GM21390 (cell line): ENCODE measurements at regions not wholly inside any gene's neighbourhood (a gene's known extent, or its start where the extent isn't known, plus 50 kb on each side); places are given as distances from the start of the nearest gene placed in this dataset.
"Not testable (repeated sequence)": the region's sequence is repeated elsewhere in the genome, so short reads cannot be mapped to it uniquely, and the experiment has no call there.

ENCODE experiments used
- ATAC-seq: cut with Tn5 transposase; IDR thresholded peaks from one replicate; pipeline ENCODE4 v1.9.1; 2021; ENCODE audit not compliant: unreplicated experiment

DNA sequence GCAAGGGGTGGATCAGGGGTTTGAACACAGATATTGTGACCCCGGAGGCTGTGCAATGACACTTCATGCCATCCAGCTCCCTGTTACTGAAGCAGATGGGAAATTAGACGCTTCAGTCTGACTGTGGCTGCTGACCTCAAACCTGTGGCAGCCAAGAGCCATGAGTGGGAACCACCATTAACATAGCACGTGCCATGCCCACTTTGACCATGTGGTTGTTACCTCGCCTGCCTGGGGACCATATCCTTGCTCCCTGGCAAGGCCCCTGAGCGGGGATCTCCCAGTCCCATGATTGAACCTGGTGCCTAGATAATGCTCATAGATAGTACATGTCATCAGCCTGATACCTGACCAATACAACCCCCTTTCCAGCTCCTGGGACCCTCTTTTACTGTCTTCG lies 68.9 kb downstream of the CYP26B1 start:
- ATAC-seq = no peak

DNA sequence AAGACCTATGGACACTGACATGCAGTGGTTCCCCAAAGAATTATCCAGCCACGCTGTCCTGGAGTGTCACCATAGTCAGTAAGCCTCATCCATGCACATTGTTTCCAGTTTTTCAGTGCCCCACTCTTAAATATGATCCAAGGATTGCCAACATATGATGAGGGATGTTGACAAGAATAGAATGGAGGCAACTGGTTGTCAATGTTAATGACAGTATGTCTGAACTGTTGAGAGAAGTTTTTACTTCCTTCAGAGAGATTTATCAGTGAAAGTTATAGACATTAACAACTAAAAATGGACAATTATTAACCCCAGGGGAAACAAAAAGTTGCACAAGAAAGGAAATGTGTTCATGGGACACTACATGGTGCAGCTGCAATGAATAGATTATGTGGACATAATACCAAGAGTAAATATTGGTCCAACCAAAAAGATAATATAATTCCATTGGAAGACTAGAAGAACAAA lies 69.9 kb downstream of the CYP26B1 start:
- no peak for ATAC-seq

DNA sequence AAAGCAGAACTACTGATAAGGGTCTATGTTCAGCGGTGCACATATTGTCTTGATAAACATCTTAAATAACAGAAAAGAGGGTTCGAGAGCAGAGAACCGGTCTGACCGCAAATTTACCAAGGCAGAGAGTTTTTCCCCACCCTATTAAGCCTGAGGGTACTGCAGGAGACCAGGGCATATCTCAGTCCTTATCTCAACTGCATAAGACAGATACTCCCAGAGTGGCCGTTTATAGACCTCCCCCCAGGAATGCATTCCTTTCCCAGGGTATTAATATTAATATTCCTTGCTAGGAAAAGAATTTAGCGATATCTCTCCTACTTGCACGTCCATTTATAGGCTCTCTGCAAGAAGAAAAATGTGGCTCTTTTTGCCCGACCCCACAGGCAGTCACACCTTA lies 74.3 kb downstream of the CYP26B1 start:
- not testable (repeated sequence) for ATAC-seq

DNA sequence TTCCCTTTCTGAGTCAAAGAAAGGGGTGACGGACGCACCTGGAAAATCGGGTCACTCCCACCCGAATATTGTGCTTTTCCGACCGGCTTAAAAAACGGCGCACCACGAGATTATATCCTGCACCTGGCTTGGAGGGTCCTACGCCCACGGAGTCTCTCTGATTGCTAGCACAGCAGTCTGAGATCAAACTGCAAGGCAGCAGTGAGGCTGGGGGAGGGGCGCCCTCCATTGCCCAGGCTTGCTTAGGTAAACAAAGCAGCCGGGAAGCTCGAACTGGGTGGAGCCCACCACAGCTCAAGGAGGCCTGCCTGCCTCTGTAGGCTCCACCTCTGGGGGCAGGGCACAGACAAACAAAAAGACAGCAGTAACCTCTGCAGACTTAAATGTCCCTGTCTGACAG lies 83.5 kb downstream of the CYP26B1 start:
- not testable (repeated sequence) for ATAC-seq

DNA sequence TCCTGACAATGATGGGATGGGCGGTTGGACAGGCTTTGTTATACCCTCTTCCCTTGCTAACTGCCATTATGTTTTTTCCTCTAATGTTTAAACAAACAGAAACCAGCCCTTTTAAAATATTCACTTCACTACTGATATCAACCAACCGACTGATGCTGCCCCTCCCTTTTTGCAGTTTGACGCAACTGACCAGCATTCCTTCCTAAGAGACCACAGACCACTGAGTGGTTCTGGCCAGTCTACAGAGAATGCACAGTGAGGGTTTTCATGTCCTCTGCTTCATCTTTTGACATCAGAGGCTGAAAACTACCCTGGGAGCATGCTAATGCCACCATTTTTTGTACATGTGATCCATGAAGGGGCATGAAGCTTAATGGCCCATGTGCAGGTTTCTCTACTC lies 85.3 kb downstream of the CYP26B1 start:
- ATAC-seq = no peak

DNA sequence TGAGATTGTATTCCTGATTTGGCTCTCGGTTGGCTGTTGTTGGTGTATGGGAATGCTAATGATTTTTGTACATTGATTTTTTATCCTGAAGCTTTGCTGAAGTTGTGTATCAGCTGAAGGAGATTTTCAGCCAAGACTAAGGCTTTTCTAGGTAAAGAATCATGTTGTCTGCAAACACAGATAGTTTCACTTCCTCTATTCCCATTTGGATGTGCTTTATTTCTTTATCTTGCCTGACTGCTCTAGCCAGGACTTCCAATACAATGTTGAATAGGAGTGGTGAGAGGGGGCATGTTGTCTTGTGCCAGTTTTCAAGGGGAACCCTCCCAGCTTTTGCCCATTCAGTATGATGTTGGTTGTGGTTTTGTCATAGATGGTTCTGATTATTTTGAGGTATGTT lies 90.4 kb downstream of the CYP26B1 start:
- no peak for ATAC-seq

DNA sequence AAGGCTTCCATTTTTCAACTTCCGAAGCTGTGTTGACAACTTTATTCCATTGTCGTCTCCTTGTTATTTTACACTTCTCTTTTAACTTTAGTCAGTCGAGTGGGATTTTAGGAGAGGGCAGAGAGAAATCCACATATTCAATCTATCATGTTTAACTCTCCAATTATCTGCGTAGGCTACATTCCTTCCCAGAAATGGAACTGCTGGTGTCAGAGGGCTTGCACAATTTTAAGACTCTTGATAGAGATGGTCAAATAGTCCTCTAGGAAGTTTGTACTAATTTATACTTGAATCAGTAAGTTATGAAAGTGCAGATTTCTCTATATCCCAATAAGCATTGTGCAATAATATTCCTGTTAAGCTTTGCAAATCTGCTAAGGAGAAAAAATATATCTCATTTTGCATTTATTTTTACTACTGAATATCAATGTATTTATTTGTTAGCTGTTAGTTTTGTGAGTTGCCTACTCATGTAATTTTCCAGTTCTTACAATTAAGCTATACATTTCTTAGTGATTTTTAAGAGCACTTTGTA lies 95.6 kb downstream of the CYP26B1 start:
- no peak for ATAC-seq

DNA sequence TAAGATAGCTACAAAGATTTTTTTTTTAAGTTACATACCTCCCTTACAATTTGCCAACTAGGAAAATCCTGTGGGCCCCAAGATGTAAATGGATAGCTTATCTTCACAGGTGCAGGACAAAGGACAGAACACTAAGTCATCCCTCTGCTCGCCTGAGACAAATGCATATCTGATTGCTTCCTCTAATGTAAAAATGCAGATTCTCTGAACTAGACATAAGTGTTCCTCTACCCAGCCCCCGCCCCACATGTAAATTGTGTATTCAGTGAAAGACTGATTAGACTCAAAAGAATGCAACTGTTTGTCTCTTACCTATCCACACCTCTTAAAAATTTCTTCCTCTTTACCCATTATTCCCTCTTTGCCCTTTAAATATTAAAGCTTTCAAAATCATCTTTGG lies 96.5 kb downstream of the CYP26B1 start:
- no peak for ATAC-seq

DNA sequence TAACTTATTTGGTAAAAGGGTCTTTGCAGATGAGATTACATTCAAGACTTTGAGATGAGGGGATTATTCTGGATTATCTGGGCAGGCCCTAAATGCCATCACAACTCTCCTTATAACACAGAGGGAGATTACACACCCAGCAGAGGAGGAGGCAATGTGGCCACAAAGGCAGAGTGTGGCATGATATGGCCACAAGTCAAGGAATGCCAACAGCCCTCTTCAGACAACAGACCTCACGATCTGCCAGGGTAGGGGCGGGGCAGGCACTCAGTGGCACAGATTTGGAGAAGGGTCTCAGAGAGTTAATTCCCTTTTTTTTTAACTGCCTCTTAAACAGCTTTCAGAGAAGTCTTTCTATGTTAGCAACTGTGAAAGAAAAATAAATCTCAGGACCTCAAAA lies 96.9 kb downstream of the CYP26B1 start:
- no peak for ATAC-seq

DNA sequence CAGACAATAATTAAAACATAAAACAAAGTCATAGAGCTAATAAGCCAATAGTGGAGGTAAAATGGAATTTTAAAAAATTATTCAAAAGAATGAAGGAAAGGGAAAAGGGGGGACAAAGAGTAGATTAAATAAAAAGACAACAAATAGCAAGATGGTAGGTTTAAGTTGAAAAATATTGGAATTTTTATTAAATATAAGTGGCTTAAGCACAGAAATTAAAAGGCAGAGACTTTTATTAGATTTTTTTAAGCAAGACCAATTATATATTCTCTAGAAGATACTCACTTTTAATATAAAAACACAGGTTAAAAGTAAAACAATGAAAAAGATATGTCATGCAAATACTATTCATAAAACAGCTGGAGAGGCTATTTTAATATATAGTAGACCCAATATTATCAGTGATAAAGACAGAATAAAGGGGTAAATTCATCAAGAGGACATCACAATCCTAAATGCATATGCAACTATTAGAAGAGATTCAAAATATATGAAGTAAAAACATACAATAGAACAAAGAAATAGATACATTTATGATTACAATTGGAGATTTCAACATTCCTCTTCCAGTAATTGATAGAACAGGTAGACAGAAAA lies 98.7 kb downstream of the CYP26B1 start:
- no peak for ATAC-seq

DNA sequence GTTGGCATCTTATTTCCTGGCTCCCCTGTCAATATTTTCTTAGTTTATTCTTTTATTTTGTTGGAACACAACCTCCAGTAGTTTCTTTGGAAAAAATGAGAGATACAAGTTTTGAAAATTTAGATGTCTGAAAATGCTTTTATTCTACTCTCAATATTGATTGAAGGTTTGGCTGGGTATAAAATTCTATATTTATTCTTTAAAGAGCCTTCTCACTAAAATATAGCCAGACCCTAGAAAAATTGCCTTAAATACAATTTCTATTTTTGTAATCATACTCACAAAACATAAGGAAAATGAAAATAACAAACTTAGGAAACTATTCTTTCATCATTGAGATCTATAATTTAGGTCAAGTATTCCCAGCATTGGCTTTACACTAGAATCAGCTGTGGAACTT lies 103.7 kb downstream of the CYP26B1 start:
- no peak for ATAC-seq

DNA sequence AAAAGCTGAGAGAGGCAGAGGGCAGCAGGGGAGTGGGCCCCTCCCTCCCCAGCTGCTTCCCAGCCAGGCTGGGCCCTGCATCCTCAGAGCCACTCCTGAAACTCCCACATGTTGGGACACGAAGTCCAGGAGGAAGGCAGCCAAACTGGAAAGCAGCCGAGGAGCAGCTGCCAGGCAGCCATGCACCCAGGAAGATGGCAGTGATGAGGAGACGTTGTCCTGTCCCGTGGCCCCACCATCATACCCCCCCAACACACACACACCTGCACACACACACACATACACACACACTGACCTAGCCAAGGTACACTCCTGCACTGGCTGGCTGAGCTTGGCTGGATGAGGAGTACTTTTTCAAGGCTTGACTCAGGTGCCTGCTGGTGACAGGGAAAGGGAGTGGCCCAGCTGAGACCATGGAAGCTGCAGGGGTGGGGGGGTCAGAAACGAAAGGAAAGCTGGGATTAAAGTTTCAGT lies 106.0 kb downstream of the CYP26B1 start:
- no peak for ATAC-seq

DNA sequence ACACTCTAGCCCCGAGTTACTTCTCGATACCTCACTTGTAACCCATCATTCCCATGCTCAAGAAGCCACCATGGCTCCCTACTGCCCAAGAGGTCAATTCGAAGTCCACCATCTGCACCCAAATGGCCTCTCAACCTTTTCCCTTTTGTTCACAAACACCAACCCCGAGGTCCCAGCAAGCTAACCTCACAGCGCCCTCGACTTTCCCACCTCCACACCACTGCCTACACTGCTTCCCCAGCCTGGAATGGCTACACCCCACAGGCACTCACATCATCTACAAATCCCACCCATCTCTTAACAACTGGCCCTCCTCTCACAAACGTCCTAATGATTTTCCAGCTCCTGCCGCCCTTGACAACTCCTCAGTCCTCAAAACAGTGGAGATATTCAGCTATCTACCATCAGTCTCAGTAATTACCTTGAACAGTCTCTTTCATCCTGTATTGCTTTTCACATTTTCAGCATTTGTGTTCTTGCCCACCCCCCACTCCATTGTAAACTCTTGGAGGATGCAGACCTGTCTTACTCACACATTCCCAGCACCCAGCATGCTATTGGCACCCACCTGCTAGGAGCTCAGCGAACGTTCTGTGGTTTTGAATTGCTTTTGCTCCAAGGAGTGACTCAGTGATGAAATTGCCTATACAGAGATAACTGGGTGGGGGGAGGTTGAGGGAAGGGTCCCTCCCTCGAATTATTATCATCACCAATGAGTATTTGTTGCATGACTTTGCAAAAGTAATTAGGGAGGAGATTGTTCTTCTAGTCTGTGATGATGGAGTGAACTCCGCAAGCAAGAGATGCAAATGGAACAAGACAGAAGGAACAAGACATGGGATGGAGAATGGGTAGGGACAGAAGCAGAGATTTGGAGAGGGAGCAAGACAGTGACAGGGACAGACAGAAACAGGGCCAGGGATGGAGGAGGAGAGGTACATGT lies 106.8 kb downstream of the CYP26B1 start:
- no peak for ATAC-seq

DNA sequence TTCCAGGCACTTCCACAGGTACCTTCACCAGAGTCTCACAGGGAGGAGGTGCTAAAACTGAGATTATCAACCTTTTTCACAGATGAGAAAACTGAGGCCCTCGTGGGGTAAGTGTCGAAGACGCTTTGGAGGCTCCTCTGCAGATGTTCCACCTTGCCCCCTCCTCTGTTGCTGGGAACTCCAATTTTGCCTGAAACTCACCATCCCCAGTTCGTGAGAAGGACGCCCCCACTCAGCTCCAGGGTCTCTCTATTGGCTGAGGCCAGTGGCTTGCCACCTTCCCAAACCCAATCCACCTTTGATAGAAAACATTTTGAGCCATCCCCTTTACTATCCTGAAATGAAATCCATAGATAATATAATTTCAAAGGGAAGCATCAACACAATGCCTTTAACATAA lies 109.1 kb downstream of the CYP26B1 start:
- ATAC-seq = no peak

DNA sequence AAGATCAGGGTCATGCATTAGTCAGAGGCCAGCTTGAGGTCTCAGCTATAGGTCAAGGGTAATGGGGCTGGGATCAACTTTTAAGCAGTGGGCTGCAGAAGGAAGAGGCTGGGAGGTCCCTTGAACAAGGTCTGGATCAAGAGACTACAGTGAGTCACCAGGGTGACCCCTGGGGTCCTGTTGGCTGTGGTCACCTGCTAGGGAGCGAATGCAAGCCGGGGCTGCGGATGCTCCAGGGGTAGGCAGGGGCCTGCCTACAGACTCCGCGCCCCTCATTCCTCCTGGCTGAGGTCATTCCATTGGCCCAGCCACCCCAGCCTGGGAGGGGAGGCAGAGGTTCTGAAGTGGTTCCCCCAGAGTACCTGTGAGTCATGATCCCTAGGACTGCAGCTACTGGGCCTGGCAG lies 110.4 kb downstream of the CYP26B1 start:
- no peak for ATAC-seq

DNA sequence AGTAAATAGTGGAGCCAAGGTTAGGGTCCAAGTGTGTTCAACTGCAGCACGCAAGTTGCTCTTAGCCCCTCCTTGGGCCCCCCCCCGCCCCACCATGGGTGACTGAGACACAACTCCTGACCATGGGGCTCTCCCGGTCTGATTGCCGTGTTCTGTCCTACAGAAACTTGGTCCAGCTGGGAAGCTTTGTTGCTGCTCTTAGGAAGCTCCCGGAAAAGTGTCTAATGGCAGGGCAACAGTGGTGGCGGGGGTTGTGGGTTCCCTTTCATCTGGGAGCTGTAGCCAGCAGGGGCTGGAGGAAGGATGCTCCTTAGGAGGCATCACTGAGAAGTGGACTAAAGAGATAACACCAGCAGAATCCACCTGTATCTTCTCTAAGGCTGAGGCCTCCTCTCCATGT lies 111.1 kb downstream of the CYP26B1 start:
- no peak for ATAC-seq

DNA sequence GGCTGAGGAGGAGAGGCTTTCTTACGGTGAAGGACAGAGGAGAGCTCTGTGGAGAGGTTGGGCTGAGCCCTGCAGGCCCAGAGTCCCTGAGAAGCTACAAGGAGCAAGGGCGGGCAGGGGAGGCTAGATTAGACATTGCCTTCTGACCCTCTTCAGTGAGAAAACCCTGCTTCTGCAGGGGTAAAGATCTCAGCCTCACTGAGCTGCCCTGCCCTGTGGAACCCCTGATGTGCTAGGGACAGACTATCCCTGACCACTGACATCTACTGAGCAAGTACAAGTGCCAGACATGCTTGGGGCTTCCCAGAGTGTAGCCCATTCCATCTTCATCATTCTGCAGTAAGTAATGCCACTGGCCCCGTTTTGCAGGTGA lies 111.5 kb downstream of the CYP26B1 start:
- ATAC-seq = no peak

DNA sequence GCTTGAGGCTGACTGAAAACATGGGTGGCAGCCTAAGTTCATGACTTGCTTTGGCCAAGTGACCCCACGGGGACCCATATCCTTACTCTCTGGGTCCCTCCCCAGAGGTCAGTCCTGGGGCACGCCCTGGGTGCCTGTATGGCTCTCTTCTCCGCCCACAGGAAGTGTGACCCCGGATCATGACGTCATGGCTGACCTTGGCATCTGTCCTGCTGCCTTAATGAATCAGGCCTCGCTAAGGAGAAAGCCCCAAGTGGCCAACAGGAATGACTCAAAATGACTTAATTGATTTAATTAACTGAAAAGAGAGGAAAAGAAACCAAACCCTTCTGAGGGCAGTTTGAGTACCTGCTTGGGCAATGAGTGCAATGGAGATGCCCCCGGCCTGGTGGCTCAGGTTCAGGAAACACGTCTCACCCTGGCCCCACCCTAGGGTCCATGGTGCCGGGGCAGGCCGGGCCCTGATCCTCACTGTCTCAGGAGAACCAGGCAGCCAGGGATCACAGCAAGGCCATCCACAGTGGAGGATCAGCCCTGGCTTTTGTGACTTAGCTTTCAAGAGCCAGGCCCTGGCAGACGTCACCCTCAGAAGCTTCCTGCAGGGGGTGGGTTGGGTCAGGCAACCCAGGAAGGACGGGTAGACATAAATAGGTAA lies 112.0 kb downstream of the CYP26B1 start:
- ATAC-seq = no peak

DNA sequence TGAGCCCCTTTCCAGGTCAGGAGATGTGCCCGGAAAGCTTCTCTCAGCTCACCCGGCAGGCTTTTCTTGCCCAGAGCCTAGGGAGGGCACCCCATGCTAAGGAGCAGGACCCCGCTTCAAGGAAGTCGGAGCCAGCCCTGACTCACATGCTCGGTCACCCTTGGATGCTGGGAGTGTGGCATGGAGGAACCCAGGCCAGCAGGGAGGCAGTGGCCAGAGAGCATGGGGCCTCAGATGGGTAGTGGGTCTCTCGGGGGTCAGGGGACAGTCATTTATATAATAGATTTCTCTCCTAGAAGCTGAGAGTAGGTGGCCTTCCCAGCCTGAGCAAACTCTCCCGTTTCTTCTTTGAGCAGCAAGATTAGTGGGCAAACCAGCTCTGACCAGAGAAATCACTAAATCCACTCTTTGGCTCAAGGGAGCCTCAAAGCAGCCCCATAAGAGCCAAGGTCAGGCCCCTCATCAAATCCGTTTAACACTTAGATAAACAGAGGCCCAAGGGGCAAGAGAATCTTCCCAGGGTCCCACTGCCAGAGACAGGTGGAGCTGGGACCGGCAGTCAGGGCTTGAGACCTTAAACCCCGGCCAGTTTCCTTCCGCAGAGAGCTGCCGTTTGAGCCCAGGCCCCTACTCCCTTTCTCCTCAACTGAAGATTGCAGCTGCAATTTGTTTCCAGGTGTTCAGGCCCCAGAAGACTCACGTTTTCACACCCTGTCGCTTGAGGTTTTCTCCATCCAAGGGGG lies 113.1 kb downstream of the CYP26B1 start:
- ATAC-seq = no peak

DNA sequence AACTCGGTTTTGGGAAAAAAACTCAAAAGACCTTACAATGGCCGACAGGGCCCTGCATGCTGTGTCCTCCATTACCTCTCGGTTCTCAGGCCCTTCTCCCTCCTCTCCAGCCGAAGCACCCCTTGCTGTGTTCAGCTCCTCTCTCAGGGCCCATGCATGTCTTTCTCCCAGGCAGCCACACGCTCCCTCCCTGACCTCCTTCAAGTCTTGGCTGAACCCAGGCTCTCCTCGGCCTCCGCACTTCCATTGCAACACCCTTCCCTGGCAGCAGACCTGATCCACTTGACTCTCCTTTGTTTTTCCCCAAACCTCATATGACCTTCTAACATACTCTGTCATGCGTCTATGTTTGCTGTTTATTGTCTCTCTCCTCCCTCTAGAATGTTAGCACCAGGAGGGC lies 114.0 kb downstream of the CYP26B1 start:
- no peak for ATAC-seq

DNA sequence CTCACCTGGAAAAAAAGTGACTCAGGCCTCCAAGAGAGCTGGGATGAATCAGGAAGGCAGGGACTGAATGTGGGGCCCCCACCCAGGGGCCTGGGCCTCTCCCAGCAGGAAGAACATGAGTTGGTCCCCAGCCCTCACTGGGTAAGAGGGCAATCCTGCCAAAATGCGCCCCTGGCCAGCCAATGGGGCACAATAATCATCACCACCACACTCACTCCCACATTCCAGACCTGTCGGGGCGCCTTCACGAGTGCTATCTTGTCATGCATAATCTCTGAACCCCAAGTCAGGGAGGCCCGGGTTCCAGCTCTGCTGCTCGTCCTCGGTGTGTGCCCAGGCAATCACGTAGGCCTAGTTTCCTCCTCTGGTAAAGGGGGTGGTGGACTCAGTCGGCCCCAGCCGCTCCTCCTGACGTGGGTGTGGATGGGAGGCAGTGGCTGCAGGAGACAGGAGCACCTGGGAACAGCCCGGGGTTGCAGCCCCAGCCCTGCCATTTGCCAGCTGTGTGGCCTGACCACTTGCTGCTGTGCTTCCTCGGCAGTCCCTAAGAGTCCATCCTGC lies 115.1 kb downstream of the CYP26B1 start:
- ATAC-seq = no peak
